ENCODE measurements at regions not wholly inside any gene's neighbourhood (a gene's known extent, or its start where the extent isn't known, plus 50 kb on each side); places are given as distances from the start of the nearest gene placed in this dataset.

- POLR2A ChIA-PET = no interaction called here
- no peaks in the 10 kb centered on the region for H3K27me3 Mint-ChIP-seq
- DNase-seq = no peak
Measured at GRCh38 chr10:42490368-42490767, 148.0 kb downstream of the ZNF33B start.

GRCh38 chr10:42488416-42488815 lies 150.0 kb downstream of the ZNF33B start:
- Histone ChIP-seq H3K4me3 (ENCODE audit: low read length) (no peak overlapping the region), H3K27ac (ENCODE audit: low read depth, low read length) (no peak overlapping the region), H3K27me3 (ENCODE audit: insufficient read depth, low read length, poor library complexity, severe bottlenecking) (no peaks in the 10 kb centered on the region), H3K9me3 (ENCODE audit: low read length) (no peaks in the 10 kb centered on the region), H3K36me3 (ENCODE audit: insufficient read depth, low read length) (no peaks in the 10 kb centered on the region), H3K4me1 (ENCODE audit: insufficient read depth, low read length) (no peaks in the 10 kb centered on the region)
- Mint-ChIP-seq H3K4me1 (no peaks in the 10 kb centered on the region), H3K27ac (no peak overlapping the region), H3K4me3 (no peak overlapping the region), H3K36me3 (no peaks in the 10 kb centered on the region), H3K9me3 (peaks cover 0 to 2% (median 0%) of the 10 kb centered on the region in 5 donors), H3K27me3 (no peaks in the 10 kb centered on the region)
- POLR2A ChIA-PET = no interaction called here
- no peak for DNase-seq
- CTCF ChIA-PET = no interaction called here

More at GRCh38 chr10:42490368-42490767, 148.0 kb downstream of the ZNF33B start:
- no peaks in the 10 kb centered on the region for H3K4me1 ChIP-seq (ENCODE audit: insufficient read depth, low read length)
- CTCF ChIA-PET = no interaction called here
- H3K27me3 ChIP-seq (ENCODE audit: insufficient read depth, low read length, poor library complexity, severe bottlenecking) = no peaks in the 10 kb centered on the region
- no peak overlapping the region for H3K4me3 ChIP-seq (ENCODE audit: low read length)
- H3K9me3 ChIP-seq (ENCODE audit: low read length) = no peaks in the 10 kb centered on the region
- H3K36me3 ChIP-seq (ENCODE audit: insufficient read depth, low read length) = no peaks in the 10 kb centered on the region
- Mint-ChIP-seq H3K4me3 (no peak overlapping the region), H3K36me3 (peaks cover 0 to 2% (median 0%) of the 10 kb centered on the region in 3 donors), H3K27ac (no peak overlapping the region), H3K9me3 (peaks cover 0 to 3% (median 0%) of the 10 kb centered on the region in 5 donors), H3K4me1 (no peaks in the 10 kb centered on the region)
- H3K27ac ChIP-seq (ENCODE audit: low read depth, low read length) = no peak overlapping the region

- Mint-ChIP-seq H3K9me3 (peaks cover 0 to 2% (median 0%) of the 10 kb centered on the region in 5 donors), H3K27me3 (peaks cover 8 to 16% of the 10 kb centered on the region in 2 donors), H3K4me3 (no peak overlapping the region), H3K27ac (no peak overlapping the region), H3K36me3 (peaks cover 0 to 4% (median 0%) of the 10 kb centered on the region in 3 donors), H3K4me1 (no peaks in the 10 kb centered on the region)
- no peaks in the 10 kb centered on the region for H3K9me3 ChIP-seq (ENCODE audit: low read length)
- POLR2A ChIA-PET = no interaction called here
- no peak overlapping the region for H3K27ac ChIP-seq (ENCODE audit: low read depth, low read length)
- no peak for DNase-seq
- H3K4me1 ChIP-seq (ENCODE audit: insufficient read depth, low read length) = no peaks in the 10 kb centered on the region
- H3K27me3 ChIP-seq (ENCODE audit: insufficient read depth, low read length, poor library complexity, severe bottlenecking) = no peaks in the 10 kb centered on the region
- no peaks in the 10 kb centered on the region for H3K36me3 ChIP-seq (ENCODE audit: insufficient read depth, low read length)
- H3K4me3 ChIP-seq (ENCODE audit: low read length) = no peak overlapping the region
- CTCF ChIA-PET = no interaction called here
Measured at GRCh38 chr10:42482411-42482810, 156.0 kb downstream of the ZNF33B start.

- Mint-ChIP-seq H3K36me3 (peaks cover 0 to 4% (median 0%) of the 10 kb centered on the region in 3 donors), H3K4me3 (no peak overlapping the region), H3K4me1 (peaks cover 0 to 6% (median 2%) of the 10 kb centered on the region in 3 donors), H3K9me3 (peaks cover 0 to 2% (median 0%) of the 10 kb centered on the region in 5 donors), H3K27me3 (peaks cover 26 to 29% of the 10 kb centered on the region in 2 donors), H3K27ac (no peak overlapping the region)
- ChIA-PET POLR2A (no interaction called here), CTCF (no interaction called here)
- no peak for DNase-seq
- Histone ChIP-seq H3K4me3 (ENCODE audit: low read length) (no peak overlapping the region), H3K9me3 (ENCODE audit: low read length) (no peaks in the 10 kb centered on the region), H3K27me3 (ENCODE audit: insufficient read depth, low read length, poor library complexity, severe bottlenecking) (no peaks in the 10 kb centered on the region), H3K27ac (ENCODE audit: low read depth, low read length) (no peak overlapping the region), H3K36me3 (ENCODE audit: insufficient read depth, low read length) (no peaks in the 10 kb centered on the region), H3K4me1 (ENCODE audit: insufficient read depth, low read length) (no peaks in the 10 kb centered on the region)
Measured at GRCh38 chr10:42479057-42479456, 159.3 kb downstream of the ZNF33B start.

- Mint-ChIP-seq H3K27me3 (peaks cover 25 to 26% of the 10 kb centered on the region in 2 donors), H3K27ac (no peak overlapping the region), H3K36me3 (no peaks in the 10 kb centered on the region), H3K9me3 (peaks cover 0 to 2% (median 0%) of the 10 kb centered on the region in 5 donors), H3K4me1 (peaks cover 0 to 6% (median 2%) of the 10 kb centered on the region in 3 donors), H3K4me3 (no peak overlapping the region)
- Histone ChIP-seq H3K4me1 (ENCODE audit: insufficient read depth, low read length) (no peaks in the 10 kb centered on the region), H3K27ac (ENCODE audit: low read depth, low read length) (no peak overlapping the region), H3K9me3 (ENCODE audit: low read length) (no peaks in the 10 kb centered on the region), H3K36me3 (ENCODE audit: insufficient read depth, low read length) (no peaks in the 10 kb centered on the region), H3K27me3 (ENCODE audit: insufficient read depth, low read length, poor library complexity, severe bottlenecking) (no peaks in the 10 kb centered on the region), H3K4me3 (ENCODE audit: low read length) (no peak overlapping the region)
- ChIA-PET POLR2A (no interaction called here), CTCF (no interaction called here)
- DNase-seq = no peak
Measured at GRCh38 chr10:42477170-42477569, 161.2 kb downstream of the ZNF33B start.

GRCh38 chr10:42476101-42476500 lies 162.3 kb downstream of the ZNF33B start:
- H3K4me1 ChIP-seq (ENCODE audit: insufficient read depth, low read length) = no peaks in the 10 kb centered on the region
- no peaks in the 10 kb centered on the region for H3K36me3 Mint-ChIP-seq
- H3K27me3 Mint-ChIP-seq = peaks cover 25 to 26% of the 10 kb centered on the region in 2 donors
- H3K9me3 Mint-ChIP-seq = peaks cover 0 to 2% (median 0%) of the 10 kb centered on the region in 5 donors
- no peak overlapping the region for H3K4me3 ChIP-seq (ENCODE audit: low read length)
- no peak overlapping the region for H3K27ac Mint-ChIP-seq
- H3K4me3 Mint-ChIP-seq = no peak overlapping the region
- DNase-seq = no peak
- H3K9me3 ChIP-seq (ENCODE audit: low read length) = no peaks in the 10 kb centered on the region
- no peaks in the 10 kb centered on the region for H3K27me3 ChIP-seq (ENCODE audit: insufficient read depth, low read length, poor library complexity, severe bottlenecking)
- ChIA-PET POLR2A (no interaction called here), CTCF (no interaction called here)
- no peaks in the 10 kb centered on the region for H3K36me3 ChIP-seq (ENCODE audit: insufficient read depth, low read length)
- peaks cover 0 to 6% (median 2%) of the 10 kb centered on the region in 3 donors for H3K4me1 Mint-ChIP-seq
- no peak overlapping the region for H3K27ac ChIP-seq (ENCODE audit: low read depth, low read length)

GRCh38 chr10:42475168-42476098 lies 162.9 kb downstream of the ZNF33B start:
- no peak overlapping the region for H3K27ac Mint-ChIP-seq
- Histone ChIP-seq H3K4me1 (ENCODE audit: insufficient read depth, low read length) (no peaks in the 10 kb centered on the region), H3K27me3 (ENCODE audit: insufficient read depth, low read length, poor library complexity, severe bottlenecking) (no peaks in the 10 kb centered on the region), H3K9me3 (ENCODE audit: low read length) (no peaks in the 10 kb centered on the region), H3K4me3 (ENCODE audit: low read length) (no peak overlapping the region), H3K36me3 (ENCODE audit: insufficient read depth, low read length) (no peaks in the 10 kb centered on the region), H3K27ac (ENCODE audit: low read depth, low read length) (no peak overlapping the region)
- peaks cover 0 to 2% (median 0%) of the 10 kb centered on the region in 5 donors for H3K9me3 Mint-ChIP-seq
- peaks cover 0 to 6% (median 2%) of the 10 kb centered on the region in 3 donors for H3K4me1 Mint-ChIP-seq
- H3K4me3 Mint-ChIP-seq = peak overlapping the region in 1 of 7 donors; percentile 27
- no peaks in the 10 kb centered on the region for H3K36me3 Mint-ChIP-seq
- H3K27me3 Mint-ChIP-seq = peaks cover 25 to 26% of the 10 kb centered on the region in 2 donors
- POLR2A ChIA-PET = no interaction called here
- DNase-seq = no peak
- CTCF ChIA-PET = no interaction called here

- DNase-seq = no peak
- H3K4me1 ChIP-seq (ENCODE audit: insufficient read depth, low read length) = no peaks in the 10 kb centered on the region
- Mint-ChIP-seq H3K36me3 (no peaks in the 10 kb centered on the region), H3K9me3 (peaks cover 3 to 11% (median 8%) of the 10 kb centered on the region in 5 donors), H3K4me1 (no peaks in the 10 kb centered on the region), H3K4me3 (no peak overlapping the region), H3K27ac (no peak overlapping the region), H3K27me3 (peaks cover 4 to 15% of the 10 kb centered on the region in 2 donors)
- ChIA-PET CTCF (no interaction called here), POLR2A (no interaction called here)
- no peaks in the 10 kb centered on the region for H3K27me3 ChIP-seq (ENCODE audit: insufficient read depth, low read length, poor library complexity, severe bottlenecking)
- H3K36me3 ChIP-seq (ENCODE audit: insufficient read depth, low read length) = no peaks in the 10 kb centered on the region
- no peak overlapping the region for H3K27ac ChIP-seq (ENCODE audit: low read depth, low read length)
- no peaks in the 10 kb centered on the region for H3K9me3 ChIP-seq (ENCODE audit: low read length)
- no peak overlapping the region for H3K4me3 ChIP-seq (ENCODE audit: low read length)
Measured at GRCh38 chr10:42454313-42454712, 184.1 kb downstream of the ZNF33B start.
